HepG2 (cell line): ENCODE measurements at regions not wholly inside any gene's neighbourhood (a gene's known extent, or its start where the extent isn't known, plus 50 kb on each side); places are given as distances from the start of the nearest gene placed in this dataset.

Source experiments
- ATAC-seq: fragments of 200-7000 bp; cut with Tn5 transposase; 3 replicates; pipeline ENCODE4 v1.9.1; 2020; ENCODE audit warnings: mild to moderate bottlenecking, moderate library complexity
- BruUV-seq: library from RNA; stranded (reverse); fragments of 400-500 nt; replicated peaks from 2 replicates; lab custom pipeline; 2021; lab: Mats Ljungman, UMichigan
- CTCF ChIA-PET: fragments of 300-600 bp; formaldehyde crosslinking; extraction: SDS; loops from one replicate; lab custom pipeline; 2021; ENCODE audit warnings: low total read pairs, inconsistent platforms, low intra/inter-chr PET ratio; lab: Yijun Ruan, JAX
- POLR2A ChIA-PET: fragments of 350-600 bp; sonication (Branson Sonifier 250); formaldehyde crosslinking; loops from one replicate; lab custom pipeline; 2020; ENCODE audit warnings: antibody characterized with exemption, inconsistent platforms; lab: Yijun Ruan, JAX
- DNase-seq: peaks from one replicate; pipeline ENCODE4 v3.0.0-alpha.2; 2015; ENCODE audit warnings: low spot score
- FAIRE-seq: peaks from 3 replicates; lab custom pipeline; 2011; peaks lifted over from hg19 to GRCh38; lab: Jason Lieb, UNC
- H2AFZ ChIP-seq: one replicate; pipeline ENCODE4 v1.6.1; 2011; ENCODE audit warnings: low read length, inconsistent platforms
- H3K27ac ChIP-seq: fragments of 300-600 bp; 3 replicates; pipeline ENCODE4 v1.8.0; 2011; ENCODE audit warnings: mixed run types, mild to moderate bottlenecking, mixed read lengths, low read length, inconsistent platforms; ENCODE audit not compliant: insufficient read depth; ENCODE audit errors: extremely low read length
- H3K27me3 ChIP-seq, 2 experiments: fragments of 200-600 bp in 1 of 2; 2 replicates in 1 of 2; 3 replicates in 1 of 2; pipeline versions ENCODE4 v1.6.0 to v1.8.0; 2011; ENCODE audit warnings: low read length in 2 of 2, mild to moderate bottlenecking in 2 of 2, moderate library complexity in 2 of 2, inconsistent platforms in 1 of 2; ENCODE audit not compliant: insufficient read depth in 2 of 2, control insufficient read depth in 1 of 2
- H3K36me3 ChIP-seq, 2 experiments: fragments of 200-600 bp in 1 of 2; replicated peaks in 1 of 2; 2 replicates in 1 of 2; 3 replicates in 1 of 2; pipeline versions ENCODE4 v1.5.1 to v1.8.0; 2011; ENCODE audit warnings: low read length in 2 of 2, inconsistent platforms in 1 of 2; ENCODE audit not compliant: insufficient read depth in 2 of 2, control insufficient read depth in 1 of 2
- H3K4me1 ChIP-seq: 2 replicates; pipeline ENCODE4 v1.5.1; 2012; ENCODE audit warnings: low read length, inconsistent platforms; ENCODE audit not compliant: insufficient read depth
- H3K4me2 ChIP-seq: 2 replicates; pipeline ENCODE4 v1.6.0; 2011; ENCODE audit warnings: low read depth, low read length, inconsistent platforms
- H3K4me3 ChIP-seq, 3 experiments: fragments of 200-600 bp in 1 of 3; sonication (generic), shearing (Covaris generic) in 1 of 3; replicated peaks in 1 of 3; 2 replicates each; pipeline ENCODE4 v1.5.1; 2011 to 2016; ENCODE audit warnings: low read length in 3 of 3, inconsistent platforms in 2 of 3, low read depth in 2 of 3, mild to moderate bottlenecking in 2 of 3, control low read depth in 1 of 3, mixed read lengths in 1 of 3; ENCODE audit not compliant: insufficient read depth in 1 of 3
- H3K79me2 ChIP-seq: one replicate; pipeline ENCODE4 v1.6.1; 2011; ENCODE audit warnings: low read length, inconsistent platforms; ENCODE audit not compliant: insufficient read depth
- H3K9ac ChIP-seq: 2 replicates; pipeline ENCODE4 v1.6.0; 2011; ENCODE audit warnings: mild to moderate bottlenecking, low read depth, low read length, inconsistent platforms; ENCODE audit not compliant: insufficient read depth
- H3K9me3 ChIP-seq: 2 replicates; pipeline ENCODE4 v1.5.1; 2012; ENCODE audit warnings: mild to moderate bottlenecking, low read length
- H4K20me1 ChIP-seq: 2 replicates; pipeline ENCODE4 v1.6.0; 2011; ENCODE audit warnings: inconsistent platforms, mild to moderate bottlenecking, low read length, moderate library complexity; ENCODE audit not compliant: insufficient read depth
- CBX5 ChIP-seq: sonication (generic); formaldehyde crosslinking; IDR thresholded peaks from 2 replicates; pipeline ENCODE4 v1.4.0; 2020; ENCODE audit warnings: missing genetic modification reagents, borderline replicate concordance
- PITX1 ChIP-seq: sonication (generic); formaldehyde crosslinking; IDR thresholded peaks from 2 replicates; pipeline ENCODE4 v1.5.1; 2020; ENCODE audit warnings: mild to moderate bottlenecking, missing genetic modification reagents
- TEAD3 ChIP-seq: optimal IDR thresholded peaks from 2 replicates; pipeline ENCODE3; 2016; ENCODE audit warnings: borderline replicate concordance
- ZNF430 ChIP-seq: sonication (generic); formaldehyde crosslinking; IDR thresholded peaks from 2 replicates; pipeline ENCODE4 v1.9.0; 2021; ENCODE audit warnings: mild to moderate bottlenecking, missing genetic modification reagents
- ZNF556 ChIP-seq: sonication (generic); formaldehyde crosslinking; IDR thresholded peaks from 2 replicates; pipeline ENCODE4 v1.4.0; 2020; ENCODE audit warnings: mild to moderate bottlenecking, missing genetic modification reagents, borderline replicate concordance
- ZNF577 ChIP-seq: sonication (generic); formaldehyde crosslinking; IDR thresholded peaks from 2 replicates; pipeline ENCODE4 v1.4.0; 2020; ENCODE audit warnings: mild to moderate bottlenecking, low read depth, missing genetic modification reagents, borderline replicate concordance
- ZNF678 ChIP-seq: sonication (generic); formaldehyde crosslinking; IDR thresholded peaks from 2 replicates; pipeline ENCODE4 v1.4.0; 2020; ENCODE audit warnings: mild to moderate bottlenecking, missing genetic modification reagents
- ZNF720 ChIP-seq: sonication (generic); formaldehyde crosslinking; IDR thresholded peaks from 2 replicates; pipeline ENCODE4 v1.4.0; 2020; ENCODE audit warnings: missing genetic modification reagents
- WGBS: methylation state at CpG from one replicate; pipeline ENCODE4 v1.1.6; 2017; ENCODE audit warnings: low lambda C conversion rate; 5-methylcytosine and 5-hydroxymethylcytosine counted together
- in situ Hi-C: cut with HindIII; loops from 2 replicates; pipeline ENCODE4 v1.10.0; 2017; ENCODE audit warnings: low pct_unique_long_range_greater_than_20kb; ENCODE audit not compliant: extremely low pct_ligation_motif_present
- intact Hi-C: fragments of 100-400 bp; cut with micrococcal nuclease; formaldehyde crosslinking; loops from one replicate; pipeline ENCODE4 v1.10.0; 2022; ENCODE audit not compliant: unreplicated experiment
- TF ChIP-seq, protein P1 (sequence below): sonication (generic); formaldehyde crosslinking; IDR thresholded peaks from 2 replicates; pipeline ENCODE4 v1.4.0; 2020; ENCODE audit warnings: missing genetic modification reagents, borderline replicate concordance

DNA sequence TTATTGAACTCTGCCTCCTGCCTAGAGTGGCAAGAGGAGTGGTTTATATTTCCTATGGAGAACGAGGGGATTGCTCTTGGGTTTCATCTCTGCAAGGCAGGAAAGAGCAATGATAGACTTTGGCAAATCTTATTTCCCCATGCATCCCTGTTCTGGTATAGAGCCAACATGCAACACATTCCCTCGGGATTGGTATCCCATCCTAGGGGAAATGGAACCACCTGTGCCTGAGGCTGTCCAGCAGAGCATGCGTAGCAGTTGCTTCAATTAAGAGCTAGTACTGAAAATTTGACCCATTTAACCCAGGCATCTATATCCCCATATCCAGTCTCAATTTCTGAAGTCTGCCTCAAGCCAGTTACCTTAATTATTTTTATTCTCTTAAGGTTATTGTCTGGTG lies 205.3 kb downstream of the KCNS3 start:
- POLR2A ChIA-PET = no interaction called here
- CTCF ChIA-PET = no interaction called here
- WGBS = 3% methylated on average over 3 of the region's 3 CpGs
- Histone ChIP-seq H3K4me2 (no peak overlapping the region), H3K4me3 (no peak overlapping the region), H3K9me3 (no peaks in the 10 kb centered on the region), H4K20me1 (no peaks in the 10 kb centered on the region), H2AFZ (no peak overlapping the region), H3K27ac (no peak overlapping the region), H3K79me2 (no peaks in the 10 kb centered on the region), H3K4me1 (no peaks in the 10 kb centered on the region), H3K9ac (no peak overlapping the region), H3K27me3 (0 out of 5 replicates have a peak, but pooled peaks cover 0 to 3% of the 10 kb centered on the region in 2 experiments), H3K36me3 (no peaks in the 10 kb centered on the region)
- no peak for TF ChIP-seq ZNF678 (CRISPR knock-in tag)
- no peak for ATAC-seq
- intact Hi-C loops = no loop called here
- BruUV-seq = no TSS peak
- in situ Hi-C loops = no loop called here
- no peak for FAIRE-seq
- DNase-seq = no peak

DNA sequence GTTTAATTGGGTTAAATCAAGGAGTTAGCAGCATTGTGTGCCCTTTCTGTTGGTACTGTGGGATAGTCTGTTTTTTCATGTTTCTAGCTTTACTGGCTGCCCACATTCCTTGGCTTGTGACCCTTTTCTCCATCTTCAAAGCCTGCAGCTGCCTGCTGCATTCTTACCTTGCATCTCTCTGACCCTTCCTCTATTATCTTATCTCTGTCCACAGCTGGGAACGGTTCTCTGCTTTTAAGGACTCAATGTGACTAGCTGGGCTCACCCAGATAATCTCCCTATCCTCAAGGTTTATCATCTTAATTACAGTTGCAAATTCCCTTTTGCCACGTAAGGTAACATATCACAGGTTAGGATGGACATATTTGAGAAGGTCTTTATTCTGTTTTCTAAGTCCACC lies 199.7 kb downstream of the KCNS3 start:
- Histone ChIP-seq H3K9me3 (no peaks in the 10 kb centered on the region), H3K9ac (no peak overlapping the region), H3K4me2 (no peak overlapping the region), H4K20me1 (no peaks in the 10 kb centered on the region)
- 7% methylated on average over 2 of the region's 2 CpGs for WGBS
- no peak for TF ChIP-seq ZNF556 (CRISPR knock-in tag)
- TF ChIP-seq, all 625 proteins: peak for 0
- ATAC-seq (no peak), FAIRE-seq (no peak), DNase-seq (no peak)
- no peaks in the 10 kb centered on the region for H3K79me2 ChIP-seq
- ChIA-PET POLR2A (no interaction called here), CTCF (no interaction called here)
- peaks cover 0 to 3% of the 10 kb centered on the region in 2 experiments; a peak in 1 of 5 replicates for H3K27me3 ChIP-seq
- in situ Hi-C loops (no loop called here), intact Hi-C loops (no loop called here)
- no peaks in the 10 kb centered on the region for H3K36me3 ChIP-seq
- no peak overlapping the region for H2AFZ ChIP-seq
- H3K27ac ChIP-seq = no peak overlapping the region
- no peak overlapping the region for H3K4me3 ChIP-seq
- H3K4me1 ChIP-seq = no peaks in the 10 kb centered on the region
- BruUV-seq = no TSS peak

DNA sequence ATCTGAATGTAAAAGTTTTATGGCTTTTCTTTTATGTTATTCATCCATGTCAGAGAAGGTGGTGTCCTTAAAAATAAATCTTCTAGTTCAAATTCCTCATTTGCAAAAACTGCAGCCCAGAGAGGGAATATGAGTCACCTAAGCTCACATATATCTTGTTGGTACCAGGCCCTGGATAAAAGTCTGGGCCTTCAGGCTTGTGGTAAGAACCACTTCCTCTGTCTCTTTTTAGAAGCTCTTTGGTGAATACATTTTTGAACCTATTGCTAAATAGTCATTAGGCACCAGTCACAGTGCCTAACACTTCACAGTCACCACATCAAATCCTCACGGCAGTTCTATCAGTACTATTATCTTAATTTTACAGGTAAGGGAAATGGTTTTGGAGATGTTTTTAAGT lies 199.2 kb downstream of the KCNS3 start:
- ATAC-seq (no peak), DNase-seq (no peak), FAIRE-seq (no peak)
- H3K36me3 ChIP-seq = no peaks in the 10 kb centered on the region
- H3K9me3 ChIP-seq = no peaks in the 10 kb centered on the region
- H3K27ac ChIP-seq = no peak overlapping the region
- H2AFZ ChIP-seq = no peak overlapping the region
- H3K9ac ChIP-seq = no peak overlapping the region
- CTCF ChIA-PET = no interaction called here
- intact Hi-C loops = no loop called here
- POLR2A ChIA-PET = no interaction called here
- no TSS peak for BruUV-seq
- no peaks in the 10 kb centered on the region for H3K79me2 ChIP-seq
- 73% methylated on average over 1 of the region's 1 CpG for WGBS
- no peak overlapping the region for H3K4me2 ChIP-seq
- in situ Hi-C loops = no loop called here
- H3K4me1 ChIP-seq = no peaks in the 10 kb centered on the region
- H4K20me1 ChIP-seq = no peaks in the 10 kb centered on the region
- no peak overlapping the region for H3K4me3 ChIP-seq
- H3K27me3 ChIP-seq = peaks cover 0 to 3% of the 10 kb centered on the region in 2 experiments; a peak in 1 of 5 replicates
- TF ChIP-seq CBX5 (no peak), ZNF430 (no peak), ZNF720 (CRISPR knock-in tag) (no peak), PITX1 (CRISPR knock-in tag) (no peak), TEAD3 (CRISPR knock-in tag) (no peak), ZNF577 (no peak)
- TF ChIP-seq, protein P1, sequence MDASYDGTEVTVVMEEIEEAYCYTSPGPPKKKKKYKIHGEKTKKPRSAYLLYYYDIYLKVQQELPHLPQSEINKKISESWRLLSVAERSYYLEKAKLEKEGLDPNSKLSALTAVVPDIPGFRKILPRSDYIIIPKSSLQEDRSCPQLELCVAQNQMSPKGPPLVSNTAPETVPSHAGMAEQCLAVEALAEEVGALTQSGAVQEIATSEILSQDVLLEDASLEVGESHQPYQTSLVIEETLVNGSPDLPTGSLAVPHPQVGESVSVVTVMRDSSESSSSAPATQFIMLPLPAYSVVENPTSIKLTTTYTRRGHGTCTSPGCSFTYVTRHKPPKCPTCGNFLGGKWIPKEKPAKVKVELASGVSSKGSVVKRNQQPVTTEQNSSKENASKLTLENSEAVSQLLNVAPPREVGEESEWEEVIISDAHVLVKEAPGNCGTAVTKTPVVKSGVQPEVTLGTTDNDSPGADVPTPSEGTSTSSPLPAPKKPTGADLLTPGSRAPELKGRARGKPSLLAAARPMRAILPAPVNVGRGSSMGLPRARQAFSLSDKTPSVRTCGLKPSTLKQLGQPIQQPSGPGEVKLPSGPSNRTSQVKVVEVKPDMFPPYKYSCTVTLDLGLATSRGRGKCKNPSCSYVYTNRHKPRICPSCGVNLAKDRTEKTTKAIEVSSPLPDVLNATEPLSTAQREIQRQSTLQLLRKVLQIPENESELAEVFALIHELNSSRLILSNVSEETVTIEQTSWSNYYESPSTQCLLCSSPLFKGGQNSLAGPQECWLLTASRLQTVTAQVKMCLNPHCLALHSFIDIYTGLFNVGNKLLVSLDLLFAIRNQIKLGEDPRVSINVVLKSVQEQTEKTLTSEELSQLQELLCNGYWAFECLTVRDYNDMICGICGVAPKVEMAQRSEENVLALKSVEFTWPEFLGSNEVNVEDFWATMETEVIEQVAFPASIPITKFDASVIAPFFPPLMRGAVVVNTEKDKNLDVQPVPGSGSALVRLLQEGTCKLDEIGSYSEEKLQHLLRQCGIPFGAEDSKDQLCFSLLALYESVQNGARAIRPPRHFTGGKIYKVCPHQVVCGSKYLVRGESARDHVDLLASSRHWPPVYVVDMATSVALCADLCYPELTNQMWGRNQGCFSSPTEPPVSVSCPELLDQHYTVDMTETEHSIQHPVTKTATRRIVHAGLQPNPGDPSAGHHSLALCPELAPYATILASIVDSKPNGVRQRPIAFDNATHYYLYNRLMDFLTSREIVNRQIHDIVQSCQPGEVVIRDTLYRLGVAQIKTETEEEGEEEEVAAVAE = no peak
